ENCODE measurements at regions not wholly inside any gene's neighbourhood (a gene's known extent, or its start where the extent isn't known, plus 50 kb on each side); places are given as distances from the start of the nearest gene placed in this dataset.

DNA sequence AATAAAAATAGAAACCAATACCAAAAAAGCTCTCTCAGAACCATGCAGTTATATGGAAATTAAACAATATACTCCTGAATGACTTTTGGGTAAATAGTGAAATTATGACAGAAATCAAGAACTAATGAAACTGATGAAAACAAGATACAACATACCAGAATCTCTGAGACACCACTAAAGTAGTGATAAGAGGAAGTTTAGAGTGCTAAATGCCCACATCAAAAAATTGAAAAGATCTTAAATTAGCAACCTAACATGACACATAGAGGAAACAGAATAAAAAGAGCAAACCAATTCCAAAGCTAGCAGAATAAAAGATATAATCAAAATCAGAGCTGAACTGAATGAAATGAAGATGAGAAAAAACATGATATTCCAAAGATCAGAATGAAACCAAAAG is 430.9 kb downstream of the LTN1 start:
- Histone ChIP-seq H3K4me2 (ENCODE audit: insufficient read depth, low read length) (no peak overlapping the region), H3K4me1 (ENCODE audit: insufficient read depth, low read length) (no peaks in the 10 kb centered on the region), H3K36me3 (ENCODE audit: insufficient read depth, low read length) (no peaks in the 10 kb centered on the region), H3K9me3 (ENCODE audit: low read depth, low read length) (no peaks in the 10 kb centered on the region), H3K27ac (ENCODE audit: low read depth, low read length) (no peak overlapping the region), H3K4me3 (ENCODE audit: insufficient read depth, low read length) (no peak overlapping the region), H3K27me3 (ENCODE audit: insufficient read depth, low read length) (no peaks in the 10 kb centered on the region), H2AFZ (ENCODE audit: low read length) (peak overlapping the region; percentile 20), H4K20me1 (ENCODE audit: insufficient read depth, low read length) (no peaks in the 10 kb centered on the region), H3K79me2 (ENCODE audit: insufficient read depth, low read length) (no peaks in the 10 kb centered on the region)
- TF ChIP-seq, protein P1, sequence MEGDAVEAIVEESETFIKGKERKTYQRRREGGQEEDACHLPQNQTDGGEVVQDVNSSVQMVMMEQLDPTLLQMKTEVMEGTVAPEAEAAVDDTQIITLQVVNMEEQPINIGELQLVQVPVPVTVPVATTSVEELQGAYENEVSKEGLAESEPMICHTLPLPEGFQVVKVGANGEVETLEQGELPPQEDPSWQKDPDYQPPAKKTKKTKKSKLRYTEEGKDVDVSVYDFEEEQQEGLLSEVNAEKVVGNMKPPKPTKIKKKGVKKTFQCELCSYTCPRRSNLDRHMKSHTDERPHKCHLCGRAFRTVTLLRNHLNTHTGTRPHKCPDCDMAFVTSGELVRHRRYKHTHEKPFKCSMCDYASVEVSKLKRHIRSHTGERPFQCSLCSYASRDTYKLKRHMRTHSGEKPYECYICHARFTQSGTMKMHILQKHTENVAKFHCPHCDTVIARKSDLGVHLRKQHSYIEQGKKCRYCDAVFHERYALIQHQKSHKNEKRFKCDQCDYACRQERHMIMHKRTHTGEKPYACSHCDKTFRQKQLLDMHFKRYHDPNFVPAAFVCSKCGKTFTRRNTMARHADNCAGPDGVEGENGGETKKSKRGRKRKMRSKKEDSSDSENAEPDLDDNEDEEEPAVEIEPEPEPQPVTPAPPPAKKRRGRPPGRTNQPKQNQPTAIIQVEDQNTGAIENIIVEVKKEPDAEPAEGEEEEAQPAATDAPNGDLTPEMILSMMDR (IDR thresholded peaks at IDR 0.05; ENCODE audit: extremely low read depth, low read depth, low read length): no peak
- no peak for DNase-seq (ENCODE audit: insufficient read length, low spot score, missing footprints)

DNA sequence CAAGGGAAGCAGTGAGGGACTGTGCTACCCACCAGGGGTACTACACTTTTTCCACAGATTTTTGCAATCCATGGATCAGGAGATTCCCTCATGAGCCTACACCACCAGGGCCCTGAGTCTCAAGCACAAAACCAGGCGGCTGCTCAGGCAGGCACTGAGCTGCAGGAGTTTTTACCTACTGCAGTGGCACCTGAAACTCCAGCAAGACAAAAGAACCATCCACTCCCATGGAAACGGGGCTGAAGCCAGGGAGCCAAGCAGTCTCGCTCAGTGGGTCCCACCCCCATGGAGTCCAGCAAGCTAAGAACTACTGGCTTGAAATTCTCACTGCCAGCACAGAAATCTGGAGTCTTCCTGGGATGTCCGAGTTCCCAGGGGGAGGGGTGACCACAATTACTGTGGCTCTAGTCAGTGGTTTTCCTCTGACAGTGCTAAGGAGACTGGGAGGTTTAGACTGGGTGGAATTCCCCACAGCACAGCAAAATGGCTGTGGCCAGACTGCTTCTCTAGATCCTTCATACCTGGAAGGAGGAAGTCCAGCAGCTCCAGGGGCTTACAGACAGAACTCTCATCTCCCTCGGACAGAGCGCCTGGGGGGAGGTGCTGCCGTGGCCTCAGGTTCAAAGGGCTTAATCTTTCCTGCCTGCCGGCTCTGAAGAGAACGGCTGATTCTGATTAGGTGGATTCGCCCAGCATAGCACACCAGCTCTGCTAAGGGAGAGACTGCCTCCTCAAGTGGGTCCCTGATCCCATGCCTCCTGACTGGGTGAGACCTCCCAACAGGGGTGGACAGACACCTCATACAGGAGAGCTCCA is 437.8 kb downstream of the LTN1 start:
- H3K79me2 ChIP-seq (ENCODE audit: insufficient read depth, low read length): no peaks in the 10 kb centered on the region
- H3K4me2 ChIP-seq (ENCODE audit: insufficient read depth, low read length): peak overlapping the region; percentile 44
- peak overlapping the region; percentile 79 for H2AFZ ChIP-seq (ENCODE audit: low read length)
- H3K4me1 ChIP-seq (ENCODE audit: insufficient read depth, low read length): peaks cover 16% of the 10 kb centered on the region
- DNase-seq (ENCODE audit: insufficient read length, low spot score, missing footprints): no peak
- H3K27ac ChIP-seq (ENCODE audit: low read depth, low read length): no peak overlapping the region
- TF ChIP-seq, protein P1 (IDR thresholded peaks at IDR 0.05; ENCODE audit: extremely low read depth, low read depth, low read length): no peak
- no peaks in the 10 kb centered on the region for H3K9me3 ChIP-seq (ENCODE audit: low read depth, low read length)
- H4K20me1 ChIP-seq (ENCODE audit: insufficient read depth, low read length): no peaks in the 10 kb centered on the region
- H3K36me3 ChIP-seq (ENCODE audit: insufficient read depth, low read length): no peaks in the 10 kb centered on the region
- H3K4me3 ChIP-seq (ENCODE audit: insufficient read depth, low read length): no peak overlapping the region
- H3K27me3 ChIP-seq (ENCODE audit: insufficient read depth, low read length): no peaks in the 10 kb centered on the region

DNA sequence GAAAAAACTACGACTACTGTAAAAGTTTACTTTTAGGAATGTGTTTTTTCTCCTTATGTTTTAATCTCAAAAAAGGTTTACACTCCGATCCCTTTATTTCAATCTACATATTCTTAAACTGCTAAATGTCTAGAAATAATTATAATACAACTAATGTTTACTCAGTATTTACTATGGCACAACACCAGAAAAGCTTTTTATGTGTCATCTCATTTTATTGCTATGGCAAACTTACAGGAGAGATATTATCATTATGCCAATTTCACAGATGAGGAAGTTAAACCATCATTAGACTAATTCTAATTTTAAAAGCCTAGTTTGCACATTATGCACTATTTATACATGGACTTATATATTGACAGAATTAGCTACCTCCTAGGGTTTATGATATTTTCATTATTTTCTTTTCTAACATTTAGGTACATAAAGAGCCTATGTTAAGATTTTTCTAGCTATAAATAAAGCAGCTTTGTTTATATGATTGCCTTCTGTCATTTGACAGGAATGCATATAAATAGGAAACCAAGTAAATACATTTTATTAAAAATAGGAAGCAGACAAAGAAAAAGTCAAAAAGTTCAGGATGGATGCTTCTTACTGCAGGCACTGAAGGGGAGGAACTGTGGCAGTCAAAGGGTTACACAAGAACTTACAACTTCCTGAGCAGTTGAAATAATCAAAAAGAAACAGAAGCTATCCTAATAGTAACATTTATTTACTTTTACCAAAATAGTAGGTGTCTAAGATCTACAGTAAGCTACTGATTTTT is 442.4 kb downstream of the LTN1 start:
- H3K4me3 ChIP-seq (ENCODE audit: insufficient read depth, low read length): no peak overlapping the region
- TF ChIP-seq, protein P1 (IDR thresholded peaks at IDR 0.05; ENCODE audit: extremely low read depth, low read depth, low read length): no peak
- H3K27me3 ChIP-seq (ENCODE audit: insufficient read depth, low read length): no peaks in the 10 kb centered on the region
- H3K9me3 ChIP-seq (ENCODE audit: low read depth, low read length): no peaks in the 10 kb centered on the region
- peaks cover 21% of the 10 kb centered on the region for H3K4me1 ChIP-seq (ENCODE audit: insufficient read depth, low read length)
- H3K27ac ChIP-seq (ENCODE audit: low read depth, low read length): peak overlapping the region; percentile 22
- no peak overlapping the region for H2AFZ ChIP-seq (ENCODE audit: low read length)
- DNase-seq (ENCODE audit: insufficient read length, low spot score, missing footprints): no peak
- no peaks in the 10 kb centered on the region for H3K36me3 ChIP-seq (ENCODE audit: insufficient read depth, low read length)
- peak overlapping the region; percentile 21 for H3K4me2 ChIP-seq (ENCODE audit: insufficient read depth, low read length)
- H3K79me2 ChIP-seq (ENCODE audit: insufficient read depth, low read length): no peaks in the 10 kb centered on the region
- H4K20me1 ChIP-seq (ENCODE audit: insufficient read depth, low read length): no peaks in the 10 kb centered on the region

DNA sequence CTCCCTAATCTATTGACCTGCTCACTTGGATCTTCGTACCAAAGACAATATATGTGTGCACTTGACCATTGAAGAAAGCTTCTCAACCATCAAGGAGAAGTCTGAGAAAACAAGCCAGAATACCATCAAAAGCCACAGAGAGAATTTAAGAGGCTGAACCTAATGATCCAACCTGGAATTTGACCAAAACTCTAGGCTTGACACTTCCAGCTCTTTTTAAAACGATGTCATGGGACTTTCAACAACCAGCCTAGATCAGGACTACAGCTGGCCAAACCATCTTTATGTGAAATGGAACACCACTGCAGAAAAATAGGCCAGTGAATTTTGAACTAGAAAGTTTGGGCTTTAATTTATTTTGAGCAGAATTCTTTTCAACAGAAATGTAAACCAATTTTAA is 444.4 kb downstream of the LTN1 start:
- DNase-seq (ENCODE audit: insufficient read length, low spot score, missing footprints): no peak

More for the DNA sequence above, 444.4 kb downstream of the LTN1 start:
- H2AFZ ChIP-seq (ENCODE audit: low read length): no peak overlapping the region
- no peaks in the 10 kb centered on the region for H3K79me2 ChIP-seq (ENCODE audit: insufficient read depth, low read length)
- H3K4me1 ChIP-seq (ENCODE audit: insufficient read depth, low read length): peaks cover 12% of the 10 kb centered on the region
- TF ChIP-seq, protein P1 (IDR thresholded peaks at IDR 0.05; ENCODE audit: extremely low read depth, low read depth, low read length): no peak
- peak overlapping the region; percentile 21 for H3K27ac ChIP-seq (ENCODE audit: low read depth, low read length)
- H3K36me3 ChIP-seq (ENCODE audit: insufficient read depth, low read length): no peaks in the 10 kb centered on the region
- H3K27me3 ChIP-seq (ENCODE audit: insufficient read depth, low read length): no peaks in the 10 kb centered on the region
- H3K4me2 ChIP-seq (ENCODE audit: insufficient read depth, low read length): no peak overlapping the region
- H3K4me3 ChIP-seq (ENCODE audit: insufficient read depth, low read length): no peak overlapping the region
- no peaks in the 10 kb centered on the region for H4K20me1 ChIP-seq (ENCODE audit: insufficient read depth, low read length)
- H3K9me3 ChIP-seq (ENCODE audit: low read depth, low read length): no peaks in the 10 kb centered on the region

Measured in osteoblast (primary cell).